Upper lobe of left lung (tissue), 6 donors: ENCODE measurements at regions not wholly inside any gene's neighbourhood (a gene's known extent, or its start where the extent isn't known, plus 50 kb on each side); places are given as distances from the start of the nearest gene placed in this dataset.

ENCODE experiments used
- ATAC-seq, 2 donors: fragments of 200-7000 bp; cut with Tn5 transposase; one replicate each; pipeline ENCODE4 v1.9.1; 2022; ENCODE audit warnings: mild to moderate bottlenecking in 2 of 2, moderate library complexity in 2 of 2; ENCODE audit not compliant: low FRiP score in 2 of 2
- DNase-seq, 2 donors: peaks; one replicate each; pipeline ENCODE4 v3.0.0-alpha.2; 2019 to 2020
- H3K27ac ChIP-seq, 4 donors: fragments of 200-600 bp; sonication (generic); one replicate each; pipeline ENCODE4 v1.5.1; 2016 to 2019
- H3K27me3 ChIP-seq, 4 donors: fragments of 200-600 bp; sonication (generic); one replicate each; pipeline ENCODE4 v1.5.1; 2017 to 2019
- H3K36me3 ChIP-seq, 4 donors: fragments of 200-600 bp; sonication (generic); one replicate each; pipeline ENCODE4 v1.5.1; 2016 to 2019
- H3K4me1 ChIP-seq, 4 donors: fragments of 200-600 bp; sonication (generic); one replicate each; pipeline ENCODE4 v1.5.1; 2018 to 2019
- H3K4me3 ChIP-seq, 4 donors: fragments of 200-600 bp; sonication (generic); one replicate each; pipeline ENCODE4 v1.5.1; 2017 to 2019; ENCODE audit warnings: mild to moderate bottlenecking in 2 of 4, moderate library complexity in 1 of 4
- H3K9me3 ChIP-seq, 4 donors: fragments of 200-600 bp; sonication (generic); one replicate each; pipeline ENCODE4 v1.5.1; 2018 to 2019
- EP300 ChIP-seq, 4 donors: sonication (generic); formaldehyde crosslinking; IDR thresholded peaks; one replicate each; pipeline ENCODE4 v1.5.1; 2017; ENCODE audit warnings: antibody characterized with exemption in 4 of 4, control low read depth in 2 of 4
- POLR2A ChIP-seq, 4 donors: fragments of 450-650 bp; IDR thresholded peaks; one replicate each; pipeline ENCODE4 v1.5.1; 2016 to 2017; ENCODE audit warnings: antibody characterized with exemption in 4 of 4, mild to moderate bottlenecking in 2 of 4
- POLR2AphosphoS5 ChIP-seq, 2 donors: sonication (generic); formaldehyde crosslinking; IDR thresholded peaks; one replicate each; pipeline ENCODE4 v1.5.1; 2017; ENCODE audit warnings: antibody characterized with exemption in 2 of 2
- WGBS, 2 donors: methylation state at CpG; one replicate each; pipeline ENCODE4 v1.1.5; 2017 to 2018; 5-methylcytosine and 5-hydroxymethylcytosine counted together
- TF ChIP-seq, protein P1 (sequence below), 6 experiments: fragments of 450-650 bp in 4 of 6; fragments of 200-600 bp in 2 of 6; sonication (generic) in 2 of 6; IDR thresholded peaks; one replicate each; pipeline ENCODE4 v1.5.1; 2016 to 2019; ENCODE audit warnings: antibody characterized with exemption in 6 of 6
- donor health status: DM: no; HTN: no; CAD: no; lungs with moderate emphysema.
- donor health status: DM: no; HTN: yes; CAD: no; lungs with severe emphysema.

DNA sequence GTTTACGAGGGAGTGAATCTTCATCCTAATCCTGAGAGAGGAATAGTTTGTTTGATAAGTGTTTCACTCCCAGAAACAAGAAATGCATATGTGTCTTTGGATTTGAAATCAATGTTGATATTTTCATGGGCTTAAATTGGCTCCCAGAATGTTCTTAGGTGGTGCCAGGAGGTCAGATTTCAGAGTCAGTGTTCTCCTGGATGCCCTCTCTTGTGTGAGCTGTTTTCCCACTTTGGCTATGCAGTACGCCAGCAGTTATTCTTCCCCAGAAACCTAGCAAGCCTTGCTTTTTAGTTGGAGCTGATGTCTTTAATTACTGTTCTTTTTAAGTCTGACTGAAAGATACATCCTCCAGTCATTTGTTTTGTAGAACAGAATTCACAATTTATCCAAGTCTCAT lies 291.4 kb downstream of the DNAJB9 start:
- no peak for ATAC-seq
- H3K4me1 ChIP-seq: no peaks in the 10 kb centered on the region
- H3K27ac ChIP-seq: no peak overlapping the region
- H3K9me3 ChIP-seq: peaks cover 0 to 10% (median 6%) of the 10 kb centered on the region in 4 donors
- no peak overlapping the region for H3K4me3 ChIP-seq
- 88 to 91% methylated on average over 1 of the region's 2 CpGs for WGBS, 2 donors
- no peak for DNase-seq
- H3K27me3 ChIP-seq: no peaks in the 10 kb centered on the region
- TF ChIP-seq POLR2AphosphoS5 (IDR thresholded peaks at IDR 0.05): no peak
- TF ChIP-seq EP300 (IDR thresholded peaks at IDR 0.05): no peak
- no peak for TF ChIP-seq POLR2A (IDR thresholded peaks at IDR 0.05)
- TF ChIP-seq, protein P1, sequence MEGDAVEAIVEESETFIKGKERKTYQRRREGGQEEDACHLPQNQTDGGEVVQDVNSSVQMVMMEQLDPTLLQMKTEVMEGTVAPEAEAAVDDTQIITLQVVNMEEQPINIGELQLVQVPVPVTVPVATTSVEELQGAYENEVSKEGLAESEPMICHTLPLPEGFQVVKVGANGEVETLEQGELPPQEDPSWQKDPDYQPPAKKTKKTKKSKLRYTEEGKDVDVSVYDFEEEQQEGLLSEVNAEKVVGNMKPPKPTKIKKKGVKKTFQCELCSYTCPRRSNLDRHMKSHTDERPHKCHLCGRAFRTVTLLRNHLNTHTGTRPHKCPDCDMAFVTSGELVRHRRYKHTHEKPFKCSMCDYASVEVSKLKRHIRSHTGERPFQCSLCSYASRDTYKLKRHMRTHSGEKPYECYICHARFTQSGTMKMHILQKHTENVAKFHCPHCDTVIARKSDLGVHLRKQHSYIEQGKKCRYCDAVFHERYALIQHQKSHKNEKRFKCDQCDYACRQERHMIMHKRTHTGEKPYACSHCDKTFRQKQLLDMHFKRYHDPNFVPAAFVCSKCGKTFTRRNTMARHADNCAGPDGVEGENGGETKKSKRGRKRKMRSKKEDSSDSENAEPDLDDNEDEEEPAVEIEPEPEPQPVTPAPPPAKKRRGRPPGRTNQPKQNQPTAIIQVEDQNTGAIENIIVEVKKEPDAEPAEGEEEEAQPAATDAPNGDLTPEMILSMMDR (IDR thresholded peaks at IDR 0.05): no peak
- H3K36me3 ChIP-seq: no peaks in the 10 kb centered on the region

GRCh38 chr7:108863227-108863848 lies 293.7 kb downstream of the DNAJB9 start:
- H3K4me1 ChIP-seq: no peaks in the 10 kb centered on the region
- H3K27ac ChIP-seq: no peak overlapping the region
- H3K36me3 ChIP-seq: no peaks in the 10 kb centered on the region
- DNase-seq: peak in 1 of 2 donors; percentile 20
- no peaks in the 10 kb centered on the region for H3K27me3 ChIP-seq
- no peak overlapping the region for H3K4me3 ChIP-seq
- ATAC-seq: peak in 1 of 2 donors; percentile 59
- H3K9me3 ChIP-seq: peaks cover 0 to 10% (median 6%) of the 10 kb centered on the region in 4 donors
- WGBS, 2 donors: 81 to 89% methylated on average over 5 to 9 of the region's 9 CpGs
- TF ChIP-seq POLR2A (IDR thresholded peaks at IDR 0.05) (no peak), POLR2AphosphoS5 (IDR thresholded peaks at IDR 0.05) (no peak)
- TF ChIP-seq, protein P1 (IDR thresholded peaks at IDR 0.05): no peak

GRCh38 chr7:108869070-108869469 lies 299.4 kb downstream of the DNAJB9 start:
- WGBS, 2 donors: 53 to 58% methylated on average over 1 of the region's 1 CpG
- no peak overlapping the region for H3K4me3 ChIP-seq
- TF ChIP-seq, protein P1 (IDR thresholded peaks at IDR 0.05): no peak
- TF ChIP-seq POLR2AphosphoS5 (IDR thresholded peaks at IDR 0.05) (no peak), POLR2A (IDR thresholded peaks at IDR 0.05) (no peak), EP300 (IDR thresholded peaks at IDR 0.05) (no peak)
- DNase-seq: no peak
- no peaks in the 10 kb centered on the region for H3K4me1 ChIP-seq
- H3K27me3 ChIP-seq: no peaks in the 10 kb centered on the region
- no peaks in the 10 kb centered on the region for H3K36me3 ChIP-seq
- ATAC-seq: no peak
- no peak overlapping the region for H3K27ac ChIP-seq
- H3K9me3 ChIP-seq: peaks cover 0 to 10% (median 1%) of the 10 kb centered on the region in 4 donors

DNA sequence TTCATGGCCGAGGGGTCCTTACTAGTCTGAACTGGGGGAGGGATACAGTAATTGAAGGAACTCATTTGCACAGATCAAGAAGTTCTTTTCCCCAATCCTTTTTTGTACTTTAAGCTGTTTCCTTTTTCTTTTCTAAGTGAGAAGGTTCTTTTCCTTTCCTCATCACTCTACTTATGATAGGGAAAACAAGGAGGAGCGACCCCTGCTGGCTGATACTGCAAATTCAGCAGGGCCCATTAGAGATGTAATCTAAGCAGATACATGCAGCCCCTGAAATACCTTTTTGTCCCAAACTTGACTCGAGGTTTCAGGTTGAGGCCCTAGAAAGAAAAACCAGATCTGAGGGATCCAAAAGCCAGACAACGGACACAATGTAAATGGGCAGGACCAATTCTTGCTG lies 305.5 kb downstream of the DNAJB9 start:
- Histone ChIP-seq H3K9me3 (peaks cover 0 to 17% (median 0%) of the 10 kb centered on the region in 4 donors), H3K27me3 (no peaks in the 10 kb centered on the region), H3K27ac (no peak overlapping the region), H3K4me1 (no peaks in the 10 kb centered on the region), H3K36me3 (no peaks in the 10 kb centered on the region), H3K4me3 (no peak overlapping the region)
- DNase-seq: no peak
- 64 to 71% methylated on average over 4 of the region's 4 CpGs for WGBS, 2 donors
- no peak for TF ChIP-seq POLR2A (IDR thresholded peaks at IDR 0.05)
- TF ChIP-seq POLR2AphosphoS5 (IDR thresholded peaks at IDR 0.05): no peak
- TF ChIP-seq, protein P1 (IDR thresholded peaks at IDR 0.05): no peak
- no peak for TF ChIP-seq EP300 (IDR thresholded peaks at IDR 0.05)
- ATAC-seq: no peak

DNA sequence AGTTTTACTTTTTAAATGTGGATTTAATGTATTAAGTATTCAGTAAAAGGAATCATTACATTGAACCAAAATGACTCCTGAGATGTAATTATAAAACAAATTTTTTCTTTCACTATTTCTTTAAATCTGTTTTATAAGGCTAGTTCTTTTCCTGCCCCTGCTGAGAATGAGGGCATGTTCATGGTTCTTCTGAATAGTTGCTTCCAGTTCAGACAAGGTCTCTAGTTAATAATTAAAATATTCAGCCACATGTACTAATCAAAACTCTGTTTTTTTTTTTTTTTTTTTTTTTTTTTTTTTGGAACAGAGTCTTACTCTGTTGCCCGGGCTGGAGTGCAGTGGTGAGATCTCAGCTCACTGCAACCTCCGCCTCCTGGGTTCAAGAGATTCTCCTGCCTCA lies 321.2 kb downstream of the DNAJB9 start:
- TF ChIP-seq POLR2AphosphoS5 (IDR thresholded peaks at IDR 0.05): no peak
- 63 to 71% methylated on average over 1 to 2 of the region's 2 CpGs for WGBS, 2 donors

More for the DNA sequence above, 321.2 kb downstream of the DNAJB9 start:
- H3K36me3 ChIP-seq: no peaks in the 10 kb centered on the region
- DNase-seq: no peak
- no peaks in the 10 kb centered on the region for H3K4me1 ChIP-seq
- no peaks in the 10 kb centered on the region for H3K9me3 ChIP-seq
- H3K27ac ChIP-seq: no peak overlapping the region
- ATAC-seq: no peak
- H3K27me3 ChIP-seq: no peaks in the 10 kb centered on the region
- H3K4me3 ChIP-seq: no peak overlapping the region
